Colonic mucosa (tissue), 4 donors: ENCODE measurements at regions not wholly inside any gene's neighbourhood (a gene's known extent, or its start where the extent isn't known, plus 50 kb on each side); places are given as distances from the start of the nearest gene placed in this dataset.

ENCODE experiments used
- DNase-seq: peaks from one replicate; pipeline ENCODE4 v3.0.0-alpha.2; 2020
- H3K27ac ChIP-seq: fragments of 200-600 bp; one replicate; pipeline ENCODE4 v1.8.0; 2021
- H3K27me3 ChIP-seq: fragments of 200-600 bp; one replicate; pipeline ENCODE4 v1.8.0; 2021
- H3K36me3 ChIP-seq: fragments of 200-600 bp; one replicate; pipeline ENCODE4 v1.8.0; 2021
- H3K4me1 ChIP-seq: fragments of 200-600 bp; one replicate; pipeline ENCODE4 v1.8.0; 2021; ENCODE audit warnings: mild to moderate bottlenecking
- H3K4me3 ChIP-seq: fragments of 200-600 bp; one replicate; pipeline ENCODE4 v1.8.0; 2021
- H3K9ac ChIP-seq, 2 donors: one replicate each; pipeline ENCODE4 v1.7.0; 2013; ENCODE audit warnings: control low read depth in 2 of 2, low read depth in 2 of 2, low read length in 2 of 2
- H3K9me3 ChIP-seq: fragments of 200-600 bp; one replicate; pipeline ENCODE4 v1.8.0; 2021
- intact Hi-C: fragments of 100-400 bp; cut with DNase I; formaldehyde crosslinking; loops from one replicate; pipeline ENCODE4 v1.14.1; 2022
- TF ChIP-seq, protein P1 (sequence below): fragments of 200-600 bp; IDR thresholded peaks from one replicate; pipeline ENCODE4 v1.8.0; 2022; ENCODE audit warnings: antibody characterized with exemption, mild to moderate bottlenecking
- donor health status: healthy.
- donor health status: DM: no; HTN: no; CAD: no.
- donor health status: DM: no; HTN: no; CAD: no.

DNA sequence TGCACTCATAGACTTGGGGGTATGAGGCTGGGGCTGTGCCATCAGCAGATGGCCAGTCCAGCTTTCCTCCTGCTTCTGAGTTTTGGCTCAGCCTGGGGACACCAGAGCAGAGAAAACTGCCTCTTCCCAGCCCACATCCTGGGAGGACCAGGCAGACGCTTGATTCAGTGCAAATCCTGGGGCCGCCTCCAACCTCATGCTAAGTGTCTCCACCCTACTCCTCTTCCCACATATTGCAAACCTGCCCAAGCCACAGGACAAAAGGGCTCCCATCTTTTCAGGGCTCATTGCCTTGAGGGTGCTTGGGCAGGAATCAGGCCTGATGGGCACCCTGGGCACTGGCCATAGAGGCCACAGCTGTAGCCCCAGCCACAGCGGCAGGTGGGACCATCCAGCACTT, 79.7 kb upstream of the SHANK2 start:
- TF ChIP-seq, protein P1, sequence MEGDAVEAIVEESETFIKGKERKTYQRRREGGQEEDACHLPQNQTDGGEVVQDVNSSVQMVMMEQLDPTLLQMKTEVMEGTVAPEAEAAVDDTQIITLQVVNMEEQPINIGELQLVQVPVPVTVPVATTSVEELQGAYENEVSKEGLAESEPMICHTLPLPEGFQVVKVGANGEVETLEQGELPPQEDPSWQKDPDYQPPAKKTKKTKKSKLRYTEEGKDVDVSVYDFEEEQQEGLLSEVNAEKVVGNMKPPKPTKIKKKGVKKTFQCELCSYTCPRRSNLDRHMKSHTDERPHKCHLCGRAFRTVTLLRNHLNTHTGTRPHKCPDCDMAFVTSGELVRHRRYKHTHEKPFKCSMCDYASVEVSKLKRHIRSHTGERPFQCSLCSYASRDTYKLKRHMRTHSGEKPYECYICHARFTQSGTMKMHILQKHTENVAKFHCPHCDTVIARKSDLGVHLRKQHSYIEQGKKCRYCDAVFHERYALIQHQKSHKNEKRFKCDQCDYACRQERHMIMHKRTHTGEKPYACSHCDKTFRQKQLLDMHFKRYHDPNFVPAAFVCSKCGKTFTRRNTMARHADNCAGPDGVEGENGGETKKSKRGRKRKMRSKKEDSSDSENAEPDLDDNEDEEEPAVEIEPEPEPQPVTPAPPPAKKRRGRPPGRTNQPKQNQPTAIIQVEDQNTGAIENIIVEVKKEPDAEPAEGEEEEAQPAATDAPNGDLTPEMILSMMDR = no peak
- Histone ChIP-seq H3K9me3 (no peaks in the 10 kb centered on the region), H3K27me3 (no peaks in the 10 kb centered on the region), H3K4me3 (no peak overlapping the region), H3K4me1 (no peaks in the 10 kb centered on the region), H3K9ac (no peak overlapping the region), H3K36me3 (no peaks in the 10 kb centered on the region), H3K27ac (no peak overlapping the region)
- no peak for DNase-seq
- intact Hi-C loops = no loop called here

DNA sequence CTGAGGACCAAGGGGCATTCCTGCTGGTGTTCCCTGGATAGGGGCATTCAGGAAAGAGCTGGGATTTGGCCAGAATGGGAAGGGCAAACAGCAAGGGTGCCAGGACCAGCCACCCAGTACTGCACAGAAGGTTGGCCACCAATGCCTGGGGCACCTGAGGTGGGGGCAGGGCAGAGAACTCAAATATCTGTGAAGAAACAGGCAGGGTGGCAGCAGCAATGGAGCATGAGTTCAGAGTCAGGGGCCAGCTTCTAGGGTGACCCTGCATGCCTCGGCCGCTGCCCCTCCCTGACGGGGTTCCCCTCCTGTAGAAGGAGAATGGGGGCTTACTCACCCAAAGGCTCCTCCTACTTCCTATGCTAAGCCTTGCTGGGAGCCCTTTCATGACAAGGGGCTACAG, 79.3 kb upstream of the SHANK2 start:
- no peaks in the 10 kb centered on the region for H3K36me3 ChIP-seq
- H3K27ac ChIP-seq = no peak overlapping the region
- H3K4me3 ChIP-seq = no peak overlapping the region
- TF ChIP-seq, protein P1 = no peak
- no peaks in the 10 kb centered on the region for H3K9me3 ChIP-seq
- no peaks in the 10 kb centered on the region for H3K27me3 ChIP-seq
- intact Hi-C loops = no loop called here
- no peaks in the 10 kb centered on the region for H3K4me1 ChIP-seq
- no peak for DNase-seq
- no peak overlapping the region for H3K9ac ChIP-seq

DNA sequence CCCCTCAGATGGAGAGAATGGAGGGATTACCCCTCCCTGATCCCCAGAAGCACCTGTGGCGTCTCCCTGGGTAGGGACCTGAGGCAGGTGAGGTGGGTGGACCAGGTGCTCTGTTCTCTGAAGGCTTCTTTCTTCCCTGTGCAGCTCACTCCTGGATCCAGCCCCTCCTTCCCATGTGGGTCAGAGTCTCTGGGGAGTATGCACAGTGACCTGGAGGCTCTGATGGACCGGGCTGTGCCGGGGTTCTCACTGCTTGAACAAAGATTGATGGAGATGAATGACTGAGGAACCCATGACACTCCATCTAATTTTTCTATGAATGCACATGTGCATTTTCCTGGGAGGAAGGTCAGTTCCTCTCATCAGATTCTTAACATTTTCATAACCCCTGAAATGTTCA, 78.6 kb upstream of the SHANK2 start:
- intact Hi-C loops = no loop called here
- Histone ChIP-seq H3K9me3 (no peaks in the 10 kb centered on the region), H3K4me3 (no peak overlapping the region), H3K27ac (no peak overlapping the region), H3K9ac (no peak overlapping the region), H3K36me3 (no peaks in the 10 kb centered on the region), H3K4me1 (no peaks in the 10 kb centered on the region), H3K27me3 (no peaks in the 10 kb centered on the region)
- TF ChIP-seq, protein P1 = no peak
- no peak for DNase-seq

GRCh38 chr11:71330349-71330748, 78.0 kb upstream of the SHANK2 start:
- H3K4me3 ChIP-seq = no peak overlapping the region

DNA sequence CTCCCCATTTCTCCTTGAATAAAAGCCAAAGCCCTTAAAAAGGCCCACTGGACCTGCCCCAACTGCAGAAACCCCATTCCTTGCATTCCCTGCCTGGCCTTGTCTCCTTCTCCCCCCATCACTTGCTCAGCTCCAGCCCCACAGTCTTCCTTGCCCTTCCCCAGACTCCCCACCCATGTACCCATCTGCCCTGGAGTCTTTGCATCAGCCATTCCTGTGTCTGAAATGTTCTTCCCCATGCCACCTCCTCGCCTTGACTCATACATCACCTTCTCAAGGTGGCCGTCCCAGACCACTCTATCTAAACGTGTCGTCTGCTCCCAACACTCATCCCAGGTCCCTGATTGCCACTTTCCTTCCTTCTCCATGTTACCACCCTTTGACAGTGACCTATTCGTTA, 77.4 kb upstream of the SHANK2 start:
- TF ChIP-seq, protein P1 = no peak
- Histone ChIP-seq H3K9ac (no peak overlapping the region), H3K27me3 (no peaks in the 10 kb centered on the region), H3K27ac (no peak overlapping the region), H3K4me1 (no peaks in the 10 kb centered on the region), H3K9me3 (no peaks in the 10 kb centered on the region), H3K36me3 (no peaks in the 10 kb centered on the region), H3K4me3 (no peak overlapping the region)
- intact Hi-C loops = no loop called here
- DNase-seq = no peak

More at GRCh38 chr11:71330349-71330748, 78.0 kb upstream of the SHANK2 start:
- H3K9me3 ChIP-seq = no peaks in the 10 kb centered on the region
- DNase-seq = no peak
- H3K27me3 ChIP-seq = no peaks in the 10 kb centered on the region
- H3K27ac ChIP-seq = no peak overlapping the region
- no peaks in the 10 kb centered on the region for H3K36me3 ChIP-seq
- TF ChIP-seq, protein P1 = no peak
- no peak overlapping the region for H3K9ac ChIP-seq
- intact Hi-C loops = no loop called here
- no peaks in the 10 kb centered on the region for H3K4me1 ChIP-seq

GRCh38 chr11:71329165-71329510, 76.8 kb upstream of the SHANK2 start:
- Histone ChIP-seq H3K36me3 (no peaks in the 10 kb centered on the region), H3K4me1 (no peaks in the 10 kb centered on the region), H3K9ac (no peak overlapping the region), H3K4me3 (no peak overlapping the region), H3K27me3 (no peaks in the 10 kb centered on the region), H3K9me3 (no peaks in the 10 kb centered on the region), H3K27ac (no peak overlapping the region)
- TF ChIP-seq, protein P1 = no peak
- DNase-seq = no peak
- intact Hi-C loops = no loop called here
